GM12892 (cell line): ENCODE measurements at regions not wholly inside any gene's neighbourhood (a gene's known extent, or its start where the extent isn't known, plus 50 kb on each side); places are given as distances from the start of the nearest gene placed in this dataset.

ENCODE experiments used
- POLR2A ChIP-seq: IDR thresholded peaks from 2 replicates; pipeline ENCODE4 v1.6.1; 2011; ENCODE audit warnings: low read depth, low read length, control low read depth
- POLR2AphosphoS5 ChIP-seq: IDR thresholded peaks from 2 replicates; pipeline ENCODE4 v1.6.1; 2011; ENCODE audit warnings: low read depth, low read length, control low read depth
- TAF1 ChIP-seq: IDR thresholded peaks from 2 replicates; pipeline ENCODE4 v1.6.1; 2011; ENCODE audit warnings: low read depth, mild to moderate bottlenecking, control low read depth, low read length, borderline replicate concordance

- TF ChIP-seq POLR2AphosphoS5: no peak
- TF ChIP-seq POLR2A: no peak
- TF ChIP-seq TAF1: no peak
Measured at GRCh38 chr2:176457481-176457880, 188.2 kb downstream of the MTX2 start.
